ENCODE measurements at regions not wholly inside any gene's neighbourhood (a gene's known extent, or its start where the extent isn't known, plus 50 kb on each side); places are given as distances from the start of the nearest gene placed in this dataset.

- POLR2A ChIA-PET, result no interaction called here
- CTCF ChIA-PET, result no interaction called here
Measured at GRCh38 chrX:141969706-141970105, 66.0 kb downstream of the MAGEC1 start.

GRCh38 chrX:141960578-141960977 is 56.9 kb downstream of the MAGEC1 start:
- DNase-seq (ENCODE audit: extremely low spot score), result no peak
- ChIA-PET CTCF (no interaction called here), POLR2A (no interaction called here)
- no peak for TF ChIP-seq CTCF (IDR thresholded peaks at IDR 0.05; ENCODE audit: control extremely low read depth, extremely low read depth, low read depth, missing control alignments)

More at GRCh38 chrX:141969706-141970105, 66.0 kb downstream of the MAGEC1 start:
- no peak for TF ChIP-seq CTCF (IDR thresholded peaks at IDR 0.05; ENCODE audit: control extremely low read depth, extremely low read depth, low read depth, missing control alignments)
- DNase-seq (ENCODE audit: extremely low spot score), result no peak
